ENCODE measurements at regions not wholly inside any gene's neighbourhood (a gene's known extent, or its start where the extent isn't known, plus 50 kb on each side); places are given as distances from the start of the nearest gene placed in this dataset.

DNA sequence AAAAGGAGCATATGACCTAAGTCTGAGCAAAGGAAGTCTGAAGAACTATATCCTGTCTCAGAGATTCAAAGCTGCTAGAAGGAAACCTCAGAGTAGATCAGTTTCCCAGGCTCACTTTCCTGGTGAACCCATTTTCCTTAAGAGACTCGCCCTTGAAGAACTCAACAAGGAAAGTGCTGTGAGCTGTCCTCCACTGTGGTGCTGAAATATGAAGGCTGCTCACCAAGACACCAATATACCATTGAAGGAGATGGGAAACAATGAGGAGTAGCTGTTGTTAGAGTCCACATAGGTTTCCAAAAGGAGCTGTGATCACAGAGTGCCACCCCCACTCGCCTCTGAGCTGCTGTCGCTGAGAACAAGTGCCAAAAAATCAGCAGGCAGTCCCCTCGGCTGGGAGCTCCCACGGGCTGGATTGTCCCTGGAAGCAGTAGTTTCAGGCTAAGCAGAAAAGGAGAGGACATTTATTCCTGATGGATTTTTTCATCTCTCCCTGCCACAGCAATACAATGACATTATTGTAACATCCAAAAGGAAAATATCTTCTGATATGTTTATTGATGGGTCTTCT is 282.1 kb downstream of the RPS29 start:
- TF ChIP-seq CTCF (conservative IDR thresholded peaks at IDR 0.05; ENCODE audit: low read depth, low read length) (no peak), EZH2 (IDR thresholded peaks at IDR 0.05; ENCODE audit: borderline replicate concordance, low read depth, low read length, poor library complexity, severe bottlenecking) (no peak)
